Endodermal cell (in vitro differentiated cells): ENCODE measurements at regions not wholly inside any gene's neighbourhood (a gene's known extent, or its start where the extent isn't known, plus 50 kb on each side); places are given as distances from the start of the nearest gene placed in this dataset.

Experiments
- DNase-seq: peaks from one replicate; pipeline ENCODE4 v3.0.0-alpha.2; 2017
- H3K27ac ChIP-seq: 2 replicates; pipeline ENCODE4 v1.5.1; 2013; ENCODE audit warnings: mild to moderate bottlenecking, low read depth, low read length, moderate library complexity
- H3K27me3 ChIP-seq: 2 replicates; pipeline ENCODE4 v1.6.1; 2013; ENCODE audit warnings: mild to moderate bottlenecking, low read length, moderate library complexity; ENCODE audit not compliant: insufficient read depth, control insufficient read depth, poor library complexity, severe bottlenecking
- H3K36me3 ChIP-seq: 2 replicates; pipeline ENCODE4 v1.7.0; 2013; ENCODE audit warnings: mild to moderate bottlenecking, low read length, moderate library complexity; ENCODE audit not compliant: control insufficient read depth, insufficient read depth
- H3K4me1 ChIP-seq: one replicate; pipeline ENCODE4 v1.7.0; 2013; ENCODE audit warnings: low read length; ENCODE audit not compliant: control insufficient read depth, insufficient read depth
- H3K4me3 ChIP-seq: 2 replicates; pipeline ENCODE4 v1.5.1; 2013; ENCODE audit warnings: mild to moderate bottlenecking, low read length, moderate library complexity
- H3K9ac ChIP-seq: 2 replicates; pipeline ENCODE4 v1.6.1; 2013; ENCODE audit warnings: mild to moderate bottlenecking, low read length, moderate library complexity; ENCODE audit not compliant: poor library complexity, severe bottlenecking; ENCODE audit errors: extremely low read depth
- H3K9me3 ChIP-seq: 2 replicates; pipeline ENCODE4 v1.6.1; 2013; ENCODE audit warnings: mild to moderate bottlenecking, low read length, moderate library complexity; ENCODE audit not compliant: control insufficient read depth
- H3K27ac Mint-ChIP-seq: 2 replicates; pipeline ENCODE4 v1.8.0; 2020; ENCODE audit warnings: mixed read lengths
- H3K27me3 Mint-ChIP-seq: 2 replicates; pipeline ENCODE4 v1.8.0; 2021; ENCODE audit warnings: mild to moderate bottlenecking, mixed read lengths; ENCODE audit not compliant: insufficient read depth
- H3K36me3 Mint-ChIP-seq: 2 replicates; pipeline ENCODE4 v1.8.0; 2020; ENCODE audit warnings: low read depth, mixed read lengths
- H3K4me1 Mint-ChIP-seq: 2 replicates; pipeline ENCODE4 v1.8.0; 2020; ENCODE audit warnings: mixed read lengths
- H3K4me3 Mint-ChIP-seq: 2 replicates; pipeline ENCODE4 v1.8.0; 2020; ENCODE audit warnings: mild to moderate bottlenecking, moderate library complexity, mixed read lengths
- H3K9me3 Mint-ChIP-seq: 2 replicates; pipeline ENCODE4 v1.8.0; 2020; ENCODE audit warnings: mild to moderate bottlenecking, mixed read lengths
- WGBS, 2 experiments: methylation state at CpG; one replicate each; pipeline versions ENCODE4 v1.1.5 to v1.1.7; 2013; ENCODE audit warnings: missing lambda C conversion rate in 2 of 2, mixed read lengths in 1 of 2; ENCODE audit not compliant: insufficient coverage in 1 of 2, insufficient read length in 1 of 2; 5-methylcytosine and 5-hydroxymethylcytosine counted together
- TF ChIP-seq, protein P1 (sequence below): fragments of 200-600 bp; sonication (generic); conservative IDR thresholded peaks from 2 replicates; pipeline ENCODE4 v1.5.0; 2021; ENCODE audit warnings: antibody characterized with exemption, mild to moderate bottlenecking

- Mint-ChIP-seq H3K27me3 (no peaks in the 10 kb centered on the region), H3K9me3 (no peaks in the 10 kb centered on the region), H3K4me1 (peaks cover 22% of the 10 kb centered on the region), H3K27ac (no peak overlapping the region), H3K4me3 (no peak overlapping the region), H3K36me3 (no peaks in the 10 kb centered on the region)
- H3K4me1 ChIP-seq: peaks cover 11% of the 10 kb centered on the region
- no peaks in the 10 kb centered on the region for H3K27me3 ChIP-seq
- no peak overlapping the region for H3K27ac ChIP-seq
- no peak overlapping the region for H3K9ac ChIP-seq
- DNase-seq: no peak
- H3K9me3 ChIP-seq: no peaks in the 10 kb centered on the region
- no peak overlapping the region for H3K4me3 ChIP-seq
- 80 to 95% methylated on average over 1 to 2 of the region's 2 CpGs for WGBS, 2 experiments
- TF ChIP-seq, protein P1, sequence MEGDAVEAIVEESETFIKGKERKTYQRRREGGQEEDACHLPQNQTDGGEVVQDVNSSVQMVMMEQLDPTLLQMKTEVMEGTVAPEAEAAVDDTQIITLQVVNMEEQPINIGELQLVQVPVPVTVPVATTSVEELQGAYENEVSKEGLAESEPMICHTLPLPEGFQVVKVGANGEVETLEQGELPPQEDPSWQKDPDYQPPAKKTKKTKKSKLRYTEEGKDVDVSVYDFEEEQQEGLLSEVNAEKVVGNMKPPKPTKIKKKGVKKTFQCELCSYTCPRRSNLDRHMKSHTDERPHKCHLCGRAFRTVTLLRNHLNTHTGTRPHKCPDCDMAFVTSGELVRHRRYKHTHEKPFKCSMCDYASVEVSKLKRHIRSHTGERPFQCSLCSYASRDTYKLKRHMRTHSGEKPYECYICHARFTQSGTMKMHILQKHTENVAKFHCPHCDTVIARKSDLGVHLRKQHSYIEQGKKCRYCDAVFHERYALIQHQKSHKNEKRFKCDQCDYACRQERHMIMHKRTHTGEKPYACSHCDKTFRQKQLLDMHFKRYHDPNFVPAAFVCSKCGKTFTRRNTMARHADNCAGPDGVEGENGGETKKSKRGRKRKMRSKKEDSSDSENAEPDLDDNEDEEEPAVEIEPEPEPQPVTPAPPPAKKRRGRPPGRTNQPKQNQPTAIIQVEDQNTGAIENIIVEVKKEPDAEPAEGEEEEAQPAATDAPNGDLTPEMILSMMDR: no peak
- H3K36me3 ChIP-seq: no peaks in the 10 kb centered on the region
These were observed 280.4 kb downstream of the UBE3D start for GRCh38 chr6:82785206-82785605.

GRCh38 chr6:82786248-82786647 lies 279.4 kb downstream of the UBE3D start:
- DNase-seq: no peak
- no peaks in the 10 kb centered on the region for H3K9me3 Mint-ChIP-seq
- no peaks in the 10 kb centered on the region for H3K27me3 ChIP-seq
- H3K9me3 ChIP-seq: no peaks in the 10 kb centered on the region
- TF ChIP-seq, protein P1: no peak
- no peaks in the 10 kb centered on the region for H3K36me3 Mint-ChIP-seq
- peaks cover 10% of the 10 kb centered on the region for H3K4me1 ChIP-seq
- H3K27ac ChIP-seq: no peak overlapping the region
- no peak overlapping the region for H3K27ac Mint-ChIP-seq
- WGBS, 2 experiments: 91 to 100% methylated on average over 3 of the region's 3 CpGs
- peaks cover 16% of the 10 kb centered on the region for H3K4me1 Mint-ChIP-seq
- H3K4me3 ChIP-seq: no peak overlapping the region
- no peak overlapping the region for H3K9ac ChIP-seq
- no peaks in the 10 kb centered on the region for H3K36me3 ChIP-seq
- no peaks in the 10 kb centered on the region for H3K27me3 Mint-ChIP-seq
- H3K4me3 Mint-ChIP-seq: no peak overlapping the region

DNA sequence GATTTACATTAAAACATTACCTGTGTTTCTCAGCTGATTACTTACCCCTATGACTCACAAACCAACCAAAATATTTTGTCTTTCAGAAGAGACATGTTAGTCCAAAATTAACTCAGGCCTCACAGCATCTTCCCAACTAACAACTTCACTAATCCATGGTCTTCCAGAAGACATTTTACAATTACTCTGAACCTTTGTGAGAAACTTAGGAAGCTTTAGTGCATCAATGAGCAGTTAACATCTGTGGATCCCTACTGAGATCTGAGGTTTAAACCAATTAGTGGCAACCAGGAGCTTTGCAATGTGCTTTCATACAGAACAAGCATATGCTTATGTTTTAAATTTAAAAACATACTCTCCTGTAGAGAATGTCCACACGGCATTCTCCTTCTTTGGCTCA lies 269.7 kb downstream of the UBE3D start:
- H3K4me3 ChIP-seq: no peak overlapping the region
- Mint-ChIP-seq H3K9me3 (no peaks in the 10 kb centered on the region), H3K36me3 (no peaks in the 10 kb centered on the region), H3K27me3 (peaks cover 1% of the 10 kb centered on the region), H3K27ac (no peak overlapping the region), H3K4me3 (no peak overlapping the region), H3K4me1 (peaks cover 5% of the 10 kb centered on the region)
- no peak overlapping the region for H3K9ac ChIP-seq
- TF ChIP-seq, protein P1: no peak
- no peak for DNase-seq
- H3K4me1 ChIP-seq: no peaks in the 10 kb centered on the region
- H3K27me3 ChIP-seq: no peaks in the 10 kb centered on the region
- H3K9me3 ChIP-seq: no peaks in the 10 kb centered on the region
- no peak overlapping the region for H3K27ac ChIP-seq
- 73% methylated on average over 1 of the region's 1 CpG; no CpG with 5 or more reads in 1 of the 2 experiments for WGBS, 2 experiments
- no peaks in the 10 kb centered on the region for H3K36me3 ChIP-seq
